H9 (cell line): ENCODE measurements at regions not wholly inside any gene's neighbourhood (a gene's known extent, or its start where the extent isn't known, plus 50 kb on each side); places are given as distances from the start of the nearest gene placed in this dataset.
A peak's percentile ranks its signal among the peaks of the same experiment; 100 is the strongest.

Experiments used
- DNase-seq: peaks from one replicate; pipeline ENCODE4 v3.0.0-alpha.2; 2017
- H2AFZ ChIP-seq: one replicate; pipeline ENCODE4 v1.6.1; 2013; ENCODE audit warnings: mild to moderate bottlenecking, low read length, control low read depth, moderate library complexity
- H2AK5ac ChIP-seq: 2 replicates; pipeline ENCODE4 v1.6.1; 2013; ENCODE audit warnings: low read length, control low read depth, mixed read lengths; ENCODE audit not compliant: insufficient read length
- H2BK120ac ChIP-seq: one replicate; pipeline ENCODE4 v1.6.1; 2013; ENCODE audit warnings: low read depth, mild to moderate bottlenecking, low read length, control low read depth, inconsistent platforms; ENCODE audit not compliant: poor library complexity, severe bottlenecking
- H2BK12ac ChIP-seq: 2 replicates; pipeline ENCODE4 v1.6.1; 2013; ENCODE audit warnings: low read length, control low read depth, mixed read lengths, low read depth; ENCODE audit not compliant: insufficient read length
- H2BK15ac ChIP-seq: 2 replicates; pipeline ENCODE4 v1.6.1; 2013; ENCODE audit warnings: low read depth, low read length, control low read depth
- H2BK20ac ChIP-seq: one replicate; pipeline ENCODE4 v1.6.1; 2013; ENCODE audit warnings: low read depth, mild to moderate bottlenecking, low read length, control low read depth, inconsistent platforms; ENCODE audit not compliant: poor library complexity, severe bottlenecking
- H2BK5ac ChIP-seq: 2 replicates; pipeline ENCODE4 v1.6.1; 2013; ENCODE audit warnings: low read length, control low read depth, mixed read lengths; ENCODE audit not compliant: insufficient read length
- H3K14ac ChIP-seq: 2 replicates; pipeline ENCODE4 v1.6.1; 2013; ENCODE audit warnings: low read length, control low read depth; ENCODE audit not compliant: insufficient read depth
- H3K18ac ChIP-seq: 2 replicates; pipeline ENCODE4 v1.6.1; 2013; ENCODE audit warnings: low read depth, mild to moderate bottlenecking, mixed read lengths, low read length, control low read depth; ENCODE audit not compliant: insufficient read length
- H3K23ac ChIP-seq: 2 replicates; pipeline ENCODE4 v1.6.1; 2013; ENCODE audit warnings: low read length, control low read depth, mixed read lengths, low read depth; ENCODE audit not compliant: insufficient read length
- H3K23me2 ChIP-seq: 2 replicates; pipeline ENCODE4 v1.6.1; 2013; ENCODE audit warnings: low read depth, mild to moderate bottlenecking, mixed read lengths, low read length, control low read depth; ENCODE audit not compliant: insufficient read length, poor library complexity, severe bottlenecking
- H3K27ac ChIP-seq: 2 replicates; pipeline ENCODE4 v1.5.1; 2013; ENCODE audit warnings: low read length, control low read depth, mixed read lengths, low read depth; ENCODE audit not compliant: insufficient read length
- H3K27me3 ChIP-seq: 2 replicates; pipeline ENCODE4 v1.6.1; 2013; ENCODE audit warnings: low read length, control low read depth, inconsistent platforms; ENCODE audit not compliant: insufficient read depth
- H3K4ac ChIP-seq: 2 replicates; pipeline ENCODE4 v1.6.1; 2013; ENCODE audit warnings: low read depth, mild to moderate bottlenecking, control low read depth, inconsistent platforms, low read length, moderate library complexity
- H3K4me1 ChIP-seq: 2 replicates; pipeline ENCODE4 v1.6.1; 2013; ENCODE audit warnings: low read length, control low read depth, inconsistent platforms; ENCODE audit not compliant: insufficient read depth
- H3K4me2 ChIP-seq: 2 replicates; pipeline ENCODE4 v1.6.1; 2013; ENCODE audit warnings: low read length, control low read depth, mixed read lengths; ENCODE audit not compliant: insufficient read length, insufficient read depth
- H3K56ac ChIP-seq: 2 replicates; pipeline ENCODE4 v1.6.1; 2013; ENCODE audit warnings: low read depth, mild to moderate bottlenecking, mixed read lengths, low read length, control low read depth; ENCODE audit not compliant: insufficient read length
- H3K79me1 ChIP-seq: 2 replicates; pipeline ENCODE4 v1.6.1; 2013; ENCODE audit warnings: low read depth, mild to moderate bottlenecking, moderate library complexity, low read length, control low read depth, inconsistent platforms; ENCODE audit not compliant: insufficient read depth, poor library complexity, severe bottlenecking
- H3K79me2 ChIP-seq: 2 replicates; pipeline ENCODE4 v1.6.1; 2013; ENCODE audit warnings: low read length, control low read depth, inconsistent platforms; ENCODE audit not compliant: insufficient read depth
- H3K9ac ChIP-seq: 2 replicates; pipeline ENCODE4 v1.6.1; 2013; ENCODE audit warnings: low read length, control low read depth, mixed read lengths; ENCODE audit not compliant: insufficient read length; ENCODE audit errors: extremely low read depth
- H3K9me3 ChIP-seq: one replicate; pipeline ENCODE4 v1.6.1; 2013; ENCODE audit warnings: low read depth, low read length, inconsistent platforms; ENCODE audit not compliant: control insufficient read depth
- H3T11ph ChIP-seq: one replicate; pipeline ENCODE4 v1.6.1; 2013; ENCODE audit warnings: mild to moderate bottlenecking, low read length, control low read depth, inconsistent platforms
- H4K20me1 ChIP-seq: one replicate; pipeline ENCODE4 v1.6.1; 2013; ENCODE audit not compliant: control insufficient read depth, insufficient read length, insufficient read depth
- H4K5ac ChIP-seq: 2 replicates; pipeline ENCODE4 v1.6.1; 2013; ENCODE audit warnings: low read depth, mild to moderate bottlenecking, mixed read lengths, low read length, control low read depth; ENCODE audit not compliant: insufficient read length
- H4K8ac ChIP-seq: replicated peaks from 2 replicates; pipeline ENCODE4 v1.6.1; 2013; ENCODE audit warnings: low read length, control low read depth, mixed read lengths, low read depth; ENCODE audit not compliant: insufficient read length
- H4K91ac ChIP-seq: 2 replicates; pipeline ENCODE4 v1.6.1; 2013; ENCODE audit warnings: low read depth, mild to moderate bottlenecking, moderate library complexity, mixed read lengths, low read length, control low read depth; ENCODE audit not compliant: insufficient read length
- H3K27ac Mint-ChIP-seq, 3 experiments: 2 replicates in 2 of 3; 3 replicates in 1 of 3; pipeline ENCODE4 v1.8.0; 2020 to 2021; ENCODE audit warnings: mixed read lengths in 3 of 3, mild to moderate bottlenecking in 1 of 3, moderate library complexity in 1 of 3
- H3K27me3 Mint-ChIP-seq: 2 replicates; pipeline ENCODE4 v1.8.0; 2021; ENCODE audit warnings: low read depth, mild to moderate bottlenecking, moderate library complexity, mixed read lengths
- H3K36me3 Mint-ChIP-seq, 3 experiments: 2 replicates in 2 of 3; 3 replicates in 1 of 3; pipeline ENCODE4 v1.8.0; 2020 to 2021; ENCODE audit warnings: low read depth in 3 of 3, mixed read lengths in 3 of 3; ENCODE audit not compliant: insufficient read depth in 1 of 3
- H3K4me1 Mint-ChIP-seq, 2 experiments: 2 replicates each; pipeline ENCODE4 v1.8.0; 2020; ENCODE audit warnings: mixed read lengths in 2 of 2
- H3K4me3 Mint-ChIP-seq, 2 experiments: 2 replicates in 1 of 2; 3 replicates in 1 of 2; pipeline ENCODE4 v1.8.0; 2020 to 2021; ENCODE audit warnings: mild to moderate bottlenecking in 2 of 2, mixed read lengths in 2 of 2, moderate library complexity in 1 of 2
- H3K9me3 Mint-ChIP-seq, 2 experiments: 2 replicates in 1 of 2; 3 replicates in 1 of 2; pipeline ENCODE4 v1.8.0; 2020; ENCODE audit warnings: mild to moderate bottlenecking in 2 of 2, mixed read lengths in 2 of 2, moderate library complexity in 1 of 2
- CTCF ChIP-seq: fragments of 200-600 bp; sonication (generic); conservative IDR thresholded peaks from 3 replicates; pipeline ENCODE4 v1.8.0; 2021; ENCODE audit warnings: antibody characterized with exemption, mild to moderate bottlenecking
- WGBS: extraction: QIAGEN DNeasy Blood & Tissue Kit; methylation state at CpG from one replicate; pipeline ENCODE4 v1.1.7; 2013; ENCODE audit warnings: missing lambda C conversion rate, low lambda C conversion rate, mixed read lengths; ENCODE audit not compliant: insufficient read length; ENCODE audit errors: extremely low coverage; 5-methylcytosine and 5-hydroxymethylcytosine counted together

- no peaks in the 10 kb centered on the region for H3K4me1 ChIP-seq
- H3K27ac ChIP-seq, result no peak overlapping the region
- no peak overlapping the region for H3K23ac ChIP-seq
- H2BK120ac ChIP-seq, result no peak overlapping the region
- 0 out of 4 replicates have a peak, but pooled peaks cover 0 to 3% of the 10 kb centered on the region in 2 experiments for H3K4me1 Mint-ChIP-seq
- peak; percentile 85 for DNase-seq
- no peak overlapping the region for H3K4ac ChIP-seq
- H2BK12ac ChIP-seq, result no peak overlapping the region
- no peak overlapping the region for H3K56ac ChIP-seq
- no peak overlapping the region for H2BK20ac ChIP-seq
- H3K4me2 ChIP-seq, result no peak overlapping the region
- H3K79me1 ChIP-seq, result no peaks in the 10 kb centered on the region
- H3K9me3 Mint-ChIP-seq, result no peaks in the 10 kb centered on the region; a peak in 1 of 5 replicates
- no peaks in the 10 kb centered on the region for H4K20me1 ChIP-seq
- no peaks in the 10 kb centered on the region for H3K23me2 ChIP-seq
- no peaks in the 10 kb centered on the region for H3K79me2 ChIP-seq
- no peaks in the 10 kb centered on the region for H3K27me3 Mint-ChIP-seq
- no peak overlapping the region for H2BK15ac ChIP-seq
- no peak overlapping the region for H2AFZ ChIP-seq
- TF ChIP-seq CTCF, result peak; percentile 92
- WGBS, result no CpG with 5 or more reads among the region's 8 CpGs
- H3K9me3 ChIP-seq, result no peaks in the 10 kb centered on the region
- no peak overlapping the region for H3K14ac ChIP-seq
- no peak overlapping the region for H3K4me3 Mint-ChIP-seq
- no peaks in the 10 kb centered on the region for H3K27me3 ChIP-seq
- no peak overlapping the region for H3K18ac ChIP-seq
- no peaks in the 10 kb centered on the region for H3K36me3 Mint-ChIP-seq
- no peak overlapping the region for H2AK5ac ChIP-seq
- no peak overlapping the region for H4K8ac ChIP-seq
- H2BK5ac ChIP-seq, result no peak overlapping the region
- peak overlapping the region in 1 of 3 experiments; percentile 55; a peak in 1 of 7 replicates for H3K27ac Mint-ChIP-seq
- H3T11ph ChIP-seq, result no peak overlapping the region
- no peak overlapping the region for H4K91ac ChIP-seq
- no peak overlapping the region for H4K5ac ChIP-seq
- H3K9ac ChIP-seq, result no peak overlapping the region
Observed at GRCh38 chr11:104254347-104254746, 90.4 kb upstream of the PDGFD start.
